ENCODE measurements at regions not wholly inside any gene's neighbourhood (a gene's known extent, or its start where the extent isn't known, plus 50 kb on each side); places are given as distances from the start of the nearest gene placed in this dataset.

- Histone ChIP-seq H3K4me1 (no peaks in the 10 kb centered on the region), H3K27me3 (ENCODE audit: insufficient read depth in 3 of 3, low read length in 2 of 3) (no peaks in the 10 kb centered on the region), H3K36me3 (ENCODE audit: insufficient read depth in 1 of 2, low read depth in 1 of 2) (no peaks in the 10 kb centered on the region), H3K9me3 (no peaks in the 10 kb centered on the region), H3K4me3 (no peak overlapping the region), H3K27ac (no peak overlapping the region)
- no peak for TF ChIP-seq CTCF (IDR thresholded peaks at IDR 0.05)
- no peak for DNase-seq
- WGBS, 3 donors = 81 to 86% (median 83%) methylated on average over 5 of the region's 5 CpGs
- intact Hi-C loops (cut with DNase I) = no loop called here
- ATAC-seq = no peak
Measured at GRCh38 chr7:29619111-29619510, 55.5 kb downstream of the PRR15 start.

GRCh38 chr7:29619848-29620555 is 56.4 kb downstream of the PRR15 start:
- DNase-seq (no peak), ATAC-seq (no peak)
- no peak overlapping the region for H3K4me3 ChIP-seq
- TF ChIP-seq CTCF (IDR thresholded peaks at IDR 0.05) = no peak
- intact Hi-C loops (cut with DNase I) = no loop called here
- no peak overlapping the region for H3K27ac ChIP-seq
- WGBS, 3 donors = 66 to 77% (median 69%) methylated on average over 6 of the region's 6 CpGs
- no peaks in the 10 kb centered on the region for H3K36me3 ChIP-seq (ENCODE audit: insufficient read depth in 1 of 2, low read depth in 1 of 2)
- no peaks in the 10 kb centered on the region for H3K27me3 ChIP-seq (ENCODE audit: insufficient read depth in 3 of 3, low read length in 2 of 3)
- no peaks in the 10 kb centered on the region for H3K9me3 ChIP-seq
- H3K4me1 ChIP-seq = no peaks in the 10 kb centered on the region

GRCh38 chr7:29620556-29620930 is 56.9 kb downstream of the PRR15 start:
- no peak overlapping the region for H3K4me3 ChIP-seq
- intact Hi-C loops (cut with DNase I) = no loop called here
- no peaks in the 10 kb centered on the region for H3K9me3 ChIP-seq
- ATAC-seq = no peak
- TF ChIP-seq CTCF (IDR thresholded peaks at IDR 0.05) = no peak
- H3K36me3 ChIP-seq (ENCODE audit: insufficient read depth in 1 of 2, low read depth in 1 of 2) = no peaks in the 10 kb centered on the region
- no peak overlapping the region for H3K27ac ChIP-seq
- WGBS, 3 donors = 51 to 81% (median 78%) methylated on average over 2 of the region's 2 CpGs
- no peaks in the 10 kb centered on the region for H3K27me3 ChIP-seq (ENCODE audit: insufficient read depth in 3 of 3, low read length in 2 of 3)
- H3K4me1 ChIP-seq = no peaks in the 10 kb centered on the region
- no peak for DNase-seq

GRCh38 chr7:29622335-29623265 is 59.0 kb downstream of the PRR15 start:
- TF ChIP-seq CTCF (IDR thresholded peaks at IDR 0.05) = no peak
- DNase-seq (peak in 1 of 2 donors; percentile 21), ATAC-seq (peak; percentile 43 to 65 (median 56))
- Histone ChIP-seq H3K27ac (no peak overlapping the region), H3K4me1 (no peaks in the 10 kb centered on the region), H3K27me3 (ENCODE audit: insufficient read depth in 3 of 3, low read length in 2 of 3) (no peaks in the 10 kb centered on the region), H3K9me3 (no peaks in the 10 kb centered on the region), H3K4me3 (no peak overlapping the region), H3K36me3 (ENCODE audit: insufficient read depth in 1 of 2, low read depth in 1 of 2) (no peaks in the 10 kb centered on the region)
- WGBS, 3 donors = 76 to 78% (median 77%) methylated on average over 13 of the region's 13 CpGs
- intact Hi-C loops (cut with DNase I) = no loop called here

All from psoas muscle (tissue), 7 donors.